ENCODE measurements at regions not wholly inside any gene's neighbourhood (a gene's known extent, or its start where the extent isn't known, plus 50 kb on each side); places are given as distances from the start of the nearest gene placed in this dataset.

- DNase-seq (ENCODE audit: low spot score), result no peak
Measured at GRCh38 chr14:98888281-98888680, 383.7 kb downstream of the BCL11B start.

GRCh38 chr14:98888927-98889835, 382.8 kb downstream of the BCL11B start:
- DNase-seq (ENCODE audit: low spot score), result no peak

GRCh38 chr14:98889836-98890185, 382.2 kb downstream of the BCL11B start:
- no peak for DNase-seq (ENCODE audit: low spot score)

DNA sequence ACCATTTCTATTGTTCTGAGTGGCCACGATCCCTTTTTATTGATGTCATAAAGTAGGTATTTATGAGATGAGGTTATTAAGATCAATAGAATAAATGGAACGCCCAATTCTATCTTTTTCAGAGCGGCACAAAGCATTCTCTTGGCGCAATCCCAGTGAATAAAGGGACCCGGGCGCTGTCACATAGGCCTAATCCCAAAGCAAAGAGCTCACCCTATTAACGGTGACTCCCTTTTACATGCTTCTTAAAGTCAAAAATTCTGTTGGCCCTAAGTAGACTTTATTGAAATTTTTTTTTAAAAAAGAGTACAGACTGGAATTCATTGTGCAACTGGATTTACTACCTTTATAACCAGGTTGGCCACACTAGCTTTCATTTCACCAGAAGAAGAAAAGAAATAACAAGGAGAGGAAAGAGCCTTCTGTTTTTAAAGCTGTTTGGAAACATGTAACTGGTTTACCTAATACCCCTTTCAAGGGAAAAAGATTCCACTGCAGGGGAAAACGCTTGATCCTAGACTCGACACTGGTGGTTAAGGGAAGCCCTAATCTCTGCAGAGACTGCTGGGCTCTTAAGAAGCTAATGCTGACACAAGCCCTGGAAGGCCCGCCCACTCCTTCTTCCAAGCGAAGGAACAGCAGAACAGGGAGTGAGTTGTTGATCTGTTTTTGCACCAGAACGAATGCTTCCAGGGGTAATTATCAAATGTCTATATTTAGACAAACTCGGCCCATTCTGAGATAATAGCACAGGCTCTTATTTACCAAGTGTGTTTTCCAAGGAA, 381.2 kb downstream of the BCL11B start:
- DNase-seq (ENCODE audit: low spot score), result no peak

DNA sequence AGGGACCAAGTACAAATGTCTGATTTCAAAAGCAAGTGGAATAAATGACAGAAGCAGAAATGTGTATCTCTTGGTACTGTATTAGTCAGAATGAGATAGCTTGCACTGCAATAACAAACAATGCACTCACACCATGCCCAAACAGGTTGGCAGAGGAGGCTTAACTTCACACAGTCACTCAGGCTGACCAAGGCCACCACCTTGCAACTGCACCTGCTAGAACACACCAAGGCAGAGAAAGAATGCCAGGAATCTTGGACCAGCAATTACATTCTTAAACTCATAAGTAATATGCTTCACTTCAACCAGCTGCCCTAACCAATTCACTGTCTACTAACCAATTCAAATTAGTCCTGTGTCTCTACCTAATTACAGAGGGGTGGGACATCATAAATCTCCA, 378.3 kb downstream of the BCL11B start:
- no peak for DNase-seq (ENCODE audit: low spot score)

DNA sequence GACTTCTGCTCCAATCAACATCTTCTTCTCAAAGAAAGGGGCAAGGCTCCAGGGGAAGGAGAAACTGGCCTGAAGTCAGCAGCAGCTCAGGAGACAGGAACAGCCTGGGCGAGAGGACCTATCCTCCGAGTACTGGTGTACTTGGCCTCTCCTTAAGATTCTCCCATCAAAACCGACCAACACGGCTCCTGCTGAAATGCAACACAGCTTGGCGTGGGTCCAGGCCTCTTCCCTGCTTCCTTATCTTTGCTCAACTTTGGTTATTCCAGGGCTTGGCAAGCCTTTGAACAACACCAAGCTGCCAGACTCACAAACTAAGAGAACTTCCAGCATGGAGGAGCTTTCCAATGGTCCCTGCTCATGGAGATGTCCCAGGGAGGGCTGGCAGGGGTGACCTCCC, 377.4 kb downstream of the BCL11B start:
- no peak for DNase-seq (ENCODE audit: low spot score)

DNA sequence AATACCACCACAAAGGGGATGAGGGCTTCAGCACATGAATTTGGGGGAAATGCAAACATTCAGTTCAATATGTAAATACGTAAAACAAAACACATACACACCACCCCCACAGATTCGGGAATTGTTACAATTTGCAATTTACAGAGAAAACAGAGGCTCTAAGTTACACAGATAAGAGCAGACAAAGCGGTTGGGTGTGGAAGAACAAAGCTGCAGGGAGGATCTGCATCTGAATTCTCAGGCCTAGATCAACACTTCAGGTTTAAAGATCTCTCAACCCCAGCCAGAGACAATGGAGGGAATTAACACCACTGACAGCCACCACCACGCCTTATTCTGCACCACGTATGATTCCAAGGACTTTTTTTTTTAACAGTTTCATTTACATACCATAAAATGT, 375.5 kb downstream of the BCL11B start:
- DNase-seq (ENCODE audit: low spot score), result no peak

DNA sequence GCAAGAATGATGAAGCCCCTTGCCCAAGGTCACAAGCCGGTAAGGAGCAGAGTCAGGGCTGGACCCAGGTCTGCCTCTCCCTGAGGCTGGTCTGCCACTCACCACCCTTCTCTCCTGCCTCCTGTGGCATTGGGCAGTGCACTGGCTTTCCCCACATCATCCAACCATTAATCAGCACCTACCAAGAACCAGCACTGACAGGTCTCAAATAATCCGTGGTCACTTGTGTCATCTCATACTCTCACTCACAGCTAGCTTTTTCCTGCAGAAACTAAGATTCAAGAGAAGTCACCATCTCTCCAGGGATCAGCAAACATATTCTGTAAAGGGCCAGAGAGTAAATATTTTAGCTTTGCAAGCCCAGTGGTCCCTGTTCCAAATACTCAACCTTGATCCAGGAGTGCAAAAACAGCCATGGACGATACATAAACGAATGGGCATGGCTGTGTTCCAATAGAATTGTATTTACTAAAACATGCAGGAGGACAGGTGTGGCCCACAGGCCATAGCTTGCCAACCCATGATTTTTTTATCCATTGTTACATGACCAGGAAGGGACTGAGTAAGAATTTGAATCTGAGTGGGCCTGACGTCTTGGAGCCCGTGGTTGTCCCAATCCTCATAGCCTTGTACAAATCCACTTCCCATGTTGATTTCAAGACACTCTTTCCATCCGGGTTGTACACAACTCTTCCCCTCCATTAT, 374.2 kb downstream of the BCL11B start:
- no peak for DNase-seq (ENCODE audit: low spot score)

GRCh38 chr14:98899441-98899840, 372.6 kb downstream of the BCL11B start:
- no peak for DNase-seq (ENCODE audit: low spot score)

GRCh38 chr14:98900236-98900635, 371.8 kb downstream of the BCL11B start:
- DNase-seq (ENCODE audit: low spot score), result no peak

DNA sequence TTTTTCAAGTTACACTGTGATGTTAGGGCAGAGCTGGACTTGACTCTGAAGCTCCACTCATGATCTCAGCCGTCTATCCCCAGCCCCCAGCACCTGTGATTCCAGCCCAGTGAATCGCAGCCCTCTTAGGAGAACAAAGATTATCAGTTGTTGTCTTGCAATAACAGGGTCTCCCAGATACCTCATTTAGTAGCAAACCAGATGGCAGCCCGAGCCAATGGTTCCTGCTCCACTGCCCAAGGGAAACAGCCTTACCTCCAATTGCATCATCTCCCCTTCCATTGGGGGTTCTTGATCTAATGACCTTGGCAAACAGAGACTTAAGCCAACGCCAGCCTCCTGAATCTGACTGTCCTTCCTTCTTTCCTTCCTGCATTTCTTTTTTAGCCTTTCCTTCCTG, 371.2 kb downstream of the BCL11B start:
- DNase-seq (ENCODE audit: low spot score), result no peak

DNA sequence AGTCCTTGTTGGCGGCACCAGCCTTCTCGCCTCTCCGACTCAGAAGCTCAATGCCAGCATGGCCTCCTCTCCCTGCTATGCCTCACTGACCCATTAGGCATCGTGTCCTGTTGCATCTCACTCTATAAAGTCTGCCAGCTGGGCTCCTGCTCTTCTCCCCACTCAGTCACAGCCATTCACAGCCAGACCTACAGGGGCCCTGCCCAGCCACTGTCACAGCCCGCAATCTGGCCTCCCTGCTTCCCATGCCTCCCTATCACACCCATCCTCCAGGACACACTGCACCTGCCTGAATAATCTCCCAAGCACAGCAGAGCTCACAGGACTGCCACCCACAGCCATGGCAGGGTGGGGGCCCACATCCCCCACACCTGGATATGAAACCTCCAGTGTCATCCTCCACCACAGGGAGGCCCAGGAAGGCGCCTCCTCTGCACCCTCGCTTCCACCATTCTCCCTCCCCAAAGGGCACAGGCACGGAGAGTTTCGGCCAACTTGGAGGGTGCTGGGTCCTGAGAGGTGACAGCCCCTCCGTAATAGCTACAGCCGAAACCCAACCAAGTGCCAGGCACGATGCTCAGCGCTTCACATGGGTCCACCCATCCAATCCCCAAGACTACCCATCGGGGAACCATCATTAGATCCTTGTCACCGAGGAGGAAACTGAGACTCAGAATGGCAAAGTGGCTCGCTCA, 370.3 kb downstream of the BCL11B start:
- no peak for DNase-seq (ENCODE audit: low spot score)

DNA sequence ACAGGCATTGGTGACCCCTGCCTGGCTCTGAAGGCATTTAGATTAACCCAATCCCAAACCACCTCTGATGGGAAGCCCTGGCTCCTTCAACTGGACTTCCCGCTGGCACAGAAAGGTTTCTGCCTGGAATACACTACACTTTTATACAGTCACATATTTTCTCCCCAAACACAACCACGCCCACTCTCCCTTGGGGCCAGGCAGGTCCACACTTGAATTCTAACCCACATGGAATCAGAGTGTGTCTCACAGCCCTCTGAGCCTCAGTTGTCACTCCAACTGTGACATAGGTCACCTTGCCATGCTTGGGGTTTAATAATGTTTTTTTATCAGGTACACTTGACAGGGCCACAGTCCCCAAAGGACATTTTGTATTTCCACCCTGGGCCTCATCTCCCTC, 368.6 kb downstream of the BCL11B start:
- no peak for DNase-seq (ENCODE audit: low spot score)

DNA sequence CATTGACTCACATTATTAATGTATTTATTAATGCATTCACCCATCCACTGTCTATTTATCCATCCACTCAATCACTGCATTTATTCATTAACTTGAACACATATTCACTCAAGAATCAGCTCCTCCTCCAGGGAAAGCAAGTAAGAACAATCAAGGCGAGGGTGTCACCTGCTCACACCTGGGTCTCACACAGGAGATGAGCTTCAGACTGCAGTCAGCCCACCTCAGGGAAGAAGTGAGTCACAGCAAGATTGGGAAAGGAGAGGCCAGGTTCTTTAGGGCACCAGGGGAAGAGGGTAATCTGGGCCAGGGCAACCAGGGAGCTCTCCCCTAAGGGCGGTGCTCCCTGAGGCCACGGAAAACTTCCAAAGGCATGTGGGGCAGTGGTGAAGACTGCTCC, 367.3 kb downstream of the BCL11B start:
- no peak for DNase-seq (ENCODE audit: low spot score)

DNA sequence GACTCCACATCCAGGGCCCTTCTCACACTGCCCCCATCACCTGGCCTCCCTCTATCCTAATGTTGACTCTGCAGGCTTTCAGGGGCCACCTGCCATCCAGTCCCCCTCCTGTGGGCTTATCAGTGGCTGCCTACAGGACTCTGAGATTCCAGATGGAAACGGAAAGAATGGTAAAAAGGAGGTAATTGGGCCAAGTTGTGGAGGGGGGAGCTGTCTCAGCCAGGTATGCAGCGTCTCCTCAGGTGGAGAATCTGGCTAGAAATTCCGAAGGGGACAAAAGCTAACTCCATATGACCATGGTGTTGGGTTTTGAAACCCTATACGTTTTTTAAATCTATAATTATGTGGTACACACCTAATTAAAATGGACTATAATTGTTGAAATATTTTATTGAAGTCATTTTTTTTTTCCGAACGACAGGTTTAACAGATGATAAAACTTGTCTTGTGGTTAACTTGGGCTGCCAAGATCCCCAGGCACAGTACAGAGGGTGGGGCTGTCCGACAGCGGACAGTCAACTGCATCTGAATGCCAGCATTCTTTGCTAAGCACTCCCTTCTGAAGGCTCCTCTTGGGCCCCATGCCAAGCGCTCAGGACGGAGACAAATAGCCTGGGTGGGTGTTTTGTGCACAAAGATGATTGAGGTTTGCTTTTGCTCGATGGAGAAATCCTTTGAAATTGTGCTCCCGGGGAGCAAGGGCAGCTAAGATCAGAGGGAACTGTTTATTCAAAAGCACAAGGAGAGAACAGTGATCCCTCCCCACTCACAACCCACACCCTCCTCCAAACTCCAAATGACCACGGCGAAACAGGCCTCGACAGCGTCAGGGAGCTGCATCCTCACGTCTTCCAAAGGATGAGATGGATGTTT, 365.6 kb downstream of the BCL11B start:
- DNase-seq (ENCODE audit: low spot score), result no peak

DNA sequence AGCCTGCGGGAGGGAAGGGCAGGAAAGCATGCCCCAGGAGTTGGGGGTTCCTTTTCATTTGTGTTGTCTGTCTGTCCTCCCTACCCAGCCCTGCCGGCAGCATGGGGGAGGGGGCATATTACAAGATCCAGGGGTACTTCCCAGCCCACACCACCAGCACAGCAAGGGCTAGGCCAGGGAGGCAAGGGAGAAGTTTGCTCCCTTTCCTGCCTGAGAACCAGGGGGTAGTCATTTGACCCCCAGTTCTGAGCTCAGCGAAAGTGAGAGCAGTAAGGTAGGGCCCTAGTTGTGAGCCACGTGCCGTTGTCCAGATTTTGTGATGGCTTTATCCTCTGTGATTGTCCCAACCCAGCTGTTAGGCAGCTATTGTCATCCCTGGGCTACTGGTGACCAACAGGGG, 364.7 kb downstream of the BCL11B start:
- DNase-seq (ENCODE audit: low spot score), result no peak

DNA sequence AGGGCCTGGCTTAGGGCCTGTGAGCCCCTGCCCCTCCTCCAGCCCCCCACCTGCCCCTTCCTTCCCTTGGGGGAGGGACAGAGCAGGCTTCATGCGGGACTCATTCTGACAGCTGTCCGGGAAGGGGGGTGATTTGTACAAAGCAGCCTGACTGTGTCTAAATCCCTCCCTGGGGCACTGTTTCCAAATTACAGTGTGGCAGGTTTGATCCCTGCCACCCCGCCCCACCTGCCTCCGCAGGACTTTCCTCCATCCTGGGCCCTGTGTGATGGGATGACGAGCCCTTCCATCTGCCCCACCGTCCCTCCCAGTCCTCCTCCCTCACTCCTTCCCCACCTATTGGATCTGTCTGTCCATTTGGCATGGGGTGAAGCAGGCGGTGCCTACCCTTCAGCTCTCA, 363.9 kb downstream of the BCL11B start:
- DNase-seq (ENCODE audit: low spot score), result no peak

- DNase-seq (ENCODE audit: low spot score), result no peak
Measured at GRCh38 chr14:98909251-98909944, 362.6 kb downstream of the BCL11B start.

- DNase-seq (ENCODE audit: low spot score), result no peak
Measured at GRCh38 chr14:98910061-98910460, 361.9 kb downstream of the BCL11B start.

GRCh38 chr14:98912655-98913054, 359.3 kb downstream of the BCL11B start:
- DNase-seq (ENCODE audit: low spot score), result no peak
